ENCODE measurements at regions not wholly inside any gene's neighbourhood (a gene's known extent, or its start where the extent isn't known, plus 50 kb on each side); places are given as distances from the start of the nearest gene placed in this dataset.
A peak's percentile ranks its signal among the peaks of the same experiment; 100 is the strongest.

- no peak for DNase-seq (ENCODE audit: low read depth in 1 of 2, low spot score in 1 of 2)
Measured at GRCh38 chr20:52500157-52500556, 308.6 kb upstream of the ZFP64 start.

- DNase-seq (ENCODE audit: low read depth in 1 of 2, low spot score in 1 of 2): no peak
Measured at GRCh38 chr20:52497731-52498130, 306.2 kb upstream of the ZFP64 start.

- no peak for DNase-seq (ENCODE audit: low read depth in 1 of 2, low spot score in 1 of 2)
Measured at GRCh38 chr20:52496191-52496590, 304.6 kb upstream of the ZFP64 start.

- peak in 1 of 2 donors; percentile 20 for DNase-seq (ENCODE audit: low read depth in 1 of 2, low spot score in 1 of 2)
Measured at GRCh38 chr20:52494244-52494643, 302.7 kb upstream of the ZFP64 start.

- DNase-seq (ENCODE audit: low read depth in 1 of 2, low spot score in 1 of 2): no peak
Measured at GRCh38 chr20:52493171-52493721, 301.7 kb upstream of the ZFP64 start.

GRCh38 chr20:52490711-52491430, 299.3 kb upstream of the ZFP64 start:
- no peak for DNase-seq (ENCODE audit: low read depth in 1 of 2, low spot score in 1 of 2)

- DNase-seq (ENCODE audit: low read depth in 1 of 2, low spot score in 1 of 2): no peak
Measured at GRCh38 chr20:52484438-52484837, 292.9 kb upstream of the ZFP64 start.

GRCh38 chr20:52483382-52483781, 291.8 kb upstream of the ZFP64 start:
- no peak for DNase-seq (ENCODE audit: low read depth in 1 of 2, low spot score in 1 of 2)

GRCh38 chr20:52482044-52482443, 290.5 kb upstream of the ZFP64 start:
- no peak for DNase-seq (ENCODE audit: low read depth in 1 of 2, low spot score in 1 of 2)

GRCh38 chr20:52481443-52481842, 289.9 kb upstream of the ZFP64 start:
- DNase-seq (ENCODE audit: low read depth in 1 of 2, low spot score in 1 of 2): no peak

- DNase-seq (ENCODE audit: low read depth in 1 of 2, low spot score in 1 of 2): no peak
Measured at GRCh38 chr20:52476074-52476750, 284.6 kb upstream of the ZFP64 start.

- DNase-seq (ENCODE audit: low read depth in 1 of 2, low spot score in 1 of 2): no peak
Measured at GRCh38 chr20:52473186-52473585, 281.6 kb upstream of the ZFP64 start.

- DNase-seq (ENCODE audit: low read depth in 1 of 2, low spot score in 1 of 2): no peak
Measured at GRCh38 chr20:52470561-52470960, 279.0 kb upstream of the ZFP64 start.

GRCh38 chr20:52469128-52469527, 277.5 kb upstream of the ZFP64 start:
- DNase-seq (ENCODE audit: low read depth in 1 of 2, low spot score in 1 of 2): no peak

GRCh38 chr20:52465991-52466390, 274.4 kb upstream of the ZFP64 start:
- DNase-seq (ENCODE audit: low read depth in 1 of 2, low spot score in 1 of 2): no peak

- DNase-seq (ENCODE audit: low read depth in 1 of 2, low spot score in 1 of 2): no peak
Measured at GRCh38 chr20:52461582-52461981, 270.0 kb upstream of the ZFP64 start.

- no peak for DNase-seq (ENCODE audit: low read depth in 1 of 2, low spot score in 1 of 2)
Measured at GRCh38 chr20:52459150-52459549, 267.6 kb upstream of the ZFP64 start.

GRCh38 chr20:52457826-52458225, 266.2 kb upstream of the ZFP64 start:
- no peak for DNase-seq (ENCODE audit: low read depth in 1 of 2, low spot score in 1 of 2)

- DNase-seq (ENCODE audit: low read depth in 1 of 2, low spot score in 1 of 2): no peak
Measured at GRCh38 chr20:52454660-52455059, 263.1 kb upstream of the ZFP64 start.

GRCh38 chr20:52448513-52449232, 257.1 kb upstream of the ZFP64 start:
- no peak for DNase-seq (ENCODE audit: low read depth in 1 of 2, low spot score in 1 of 2)

- DNase-seq (ENCODE audit: low read depth in 1 of 2, low spot score in 1 of 2): no peak
Measured at GRCh38 chr20:52447225-52447551, 255.6 kb upstream of the ZFP64 start.
